ENCODE measurements at regions not wholly inside any gene's neighbourhood (a gene's known extent, or its start where the extent isn't known, plus 50 kb on each side); places are given as distances from the start of the nearest gene placed in this dataset.
A peak's percentile ranks its signal among the peaks of the same experiment; 100 is the strongest.
"Not testable (repeated sequence)": the region's sequence is repeated elsewhere in the genome, so short reads cannot be mapped to it uniquely, and the experiment has no call there.

DNA sequence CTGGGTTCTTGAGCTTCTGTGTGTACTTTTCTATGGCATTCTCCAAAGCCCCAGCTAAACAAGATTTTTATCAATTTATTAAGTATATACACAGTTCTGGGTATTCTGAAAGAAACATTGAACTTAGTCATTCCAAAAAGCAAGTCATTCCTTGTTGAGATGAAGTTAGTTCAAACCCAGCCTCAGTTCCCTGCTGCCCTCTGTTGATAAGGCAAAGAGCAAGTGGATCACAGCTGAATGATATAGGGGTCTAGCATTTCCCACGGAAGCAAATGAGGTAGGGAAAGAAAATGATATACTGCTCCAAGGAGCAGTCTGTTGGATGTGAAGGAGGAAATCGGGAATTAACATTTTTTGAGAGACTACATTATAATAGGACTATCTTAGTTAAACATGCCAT is 841.8 kb upstream of the TENM4 start:
- no peak for DNase-seq

DNA sequence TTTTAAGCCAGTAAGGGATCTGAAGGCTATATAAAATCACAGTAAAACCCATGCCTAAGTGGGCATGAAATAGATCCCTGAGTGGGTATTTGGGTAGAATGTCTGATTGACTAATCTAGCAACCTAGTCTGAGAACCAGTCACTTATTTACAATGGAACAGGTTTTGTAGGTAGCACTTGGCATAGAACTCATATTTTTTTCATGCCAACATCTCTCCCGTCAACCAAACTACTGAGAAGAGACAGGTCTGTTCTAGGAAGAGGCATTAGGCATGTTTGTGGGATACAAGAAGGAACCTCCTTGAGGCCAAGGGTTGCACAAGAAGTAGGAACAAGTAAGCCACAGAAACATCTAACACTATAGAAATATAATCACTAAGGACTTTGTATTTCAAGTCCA is 840.4 kb upstream of the TENM4 start:
- DNase-seq = no peak

DNA sequence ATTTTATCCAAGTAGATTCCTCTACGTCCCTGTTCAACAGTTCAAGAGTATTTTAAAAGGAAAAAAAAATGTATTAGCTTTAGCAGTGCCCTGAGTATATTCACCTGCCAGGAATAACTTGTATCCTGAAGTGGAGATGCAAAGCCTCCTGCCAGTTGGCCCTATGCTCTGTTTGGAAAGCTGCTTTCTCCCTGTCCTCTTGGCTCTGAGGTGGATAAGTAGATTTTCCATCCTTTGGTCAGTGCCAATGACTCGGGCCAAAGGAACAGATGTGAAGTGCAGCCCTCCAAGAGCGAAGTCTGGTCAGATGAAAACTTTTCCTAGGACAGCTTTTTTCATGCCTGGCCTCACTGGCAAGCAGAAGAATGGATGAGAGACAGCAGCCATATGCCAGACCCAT is 839.9 kb upstream of the TENM4 start:
- DNase-seq = no peak

DNA sequence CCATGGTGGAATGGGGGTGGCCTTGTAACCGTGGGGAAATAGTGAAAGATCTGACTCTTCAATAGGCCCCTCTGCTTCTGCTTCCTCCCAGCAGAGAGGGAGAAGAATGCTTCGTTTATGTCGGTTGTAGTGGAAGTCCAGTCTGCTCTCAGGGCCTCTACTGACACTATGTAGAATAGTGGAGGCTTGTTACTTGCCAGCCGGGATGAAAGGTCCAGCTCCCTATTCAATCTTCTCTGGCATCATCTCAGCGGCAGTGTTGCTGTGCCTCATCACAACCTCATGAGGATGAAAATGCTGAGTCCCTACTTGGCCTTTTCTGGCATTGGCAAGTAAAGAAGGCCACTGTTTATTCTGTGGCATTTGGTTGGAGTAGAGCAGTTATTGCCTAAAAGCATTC is 820.9 kb upstream of the TENM4 start:
- no peak for DNase-seq

DNA sequence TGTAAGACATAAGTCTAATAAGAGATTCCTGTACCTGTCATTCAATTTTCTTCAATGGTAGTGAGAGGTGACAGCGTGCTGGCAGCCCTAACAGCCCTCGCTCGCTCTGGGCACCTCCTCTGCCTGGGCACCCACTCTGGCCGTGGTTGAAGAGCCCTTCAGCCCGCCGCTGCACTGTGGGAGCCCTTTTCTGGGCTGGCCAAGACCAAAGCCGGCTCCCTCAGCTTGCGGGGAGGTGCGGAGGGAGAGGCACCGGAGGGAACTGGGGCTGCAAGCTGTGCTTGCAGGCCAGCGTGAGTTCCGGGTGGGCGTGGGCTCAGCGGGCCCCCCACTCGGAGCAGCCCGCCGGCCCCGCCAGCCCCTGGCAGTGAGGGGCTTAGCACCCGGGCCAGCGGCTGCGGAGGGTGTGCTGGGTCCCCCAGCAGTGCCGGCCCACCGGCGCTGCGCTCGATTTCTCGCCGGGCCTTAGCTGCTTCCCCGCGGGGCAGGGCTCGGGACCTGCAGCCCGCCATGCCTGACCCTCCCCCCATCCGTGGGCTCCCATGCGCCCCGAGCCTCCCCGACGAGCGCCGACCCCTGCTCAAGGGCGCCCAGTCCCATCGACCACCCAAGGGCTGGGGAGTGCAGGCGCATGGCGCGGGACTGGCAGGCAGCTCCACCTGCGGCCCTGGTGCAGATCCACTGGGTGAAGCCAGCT is 816.6 kb upstream of the TENM4 start:
- DNase-seq = not testable (repeated sequence)

- no peak for DNase-seq
These were observed 814.2 kb upstream of the TENM4 start for GRCh38 chr11:80255021-80255420.

DNA sequence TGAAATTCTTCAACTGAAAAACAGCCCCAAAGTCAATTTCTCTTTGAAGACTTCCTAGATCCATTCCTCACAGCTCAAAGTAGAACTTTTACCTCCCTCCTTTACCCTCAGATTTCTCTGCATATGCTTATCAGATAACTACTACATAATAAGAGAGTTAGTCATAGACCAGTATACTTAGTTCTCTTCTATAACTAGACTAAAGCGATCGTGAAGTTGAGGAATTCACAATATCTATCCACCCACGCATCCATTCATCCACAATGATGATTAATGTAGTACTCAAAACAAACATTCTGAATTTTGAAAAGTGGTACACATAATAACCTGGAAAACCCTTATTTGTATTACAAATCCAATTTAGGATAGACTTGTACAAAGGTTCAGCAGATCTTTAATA is 800.9 kb upstream of the TENM4 start:
- no peak for DNase-seq

GRCh38 chr11:80240245-80240644 is 799.4 kb upstream of the TENM4 start:
- DNase-seq = no peak

DNA sequence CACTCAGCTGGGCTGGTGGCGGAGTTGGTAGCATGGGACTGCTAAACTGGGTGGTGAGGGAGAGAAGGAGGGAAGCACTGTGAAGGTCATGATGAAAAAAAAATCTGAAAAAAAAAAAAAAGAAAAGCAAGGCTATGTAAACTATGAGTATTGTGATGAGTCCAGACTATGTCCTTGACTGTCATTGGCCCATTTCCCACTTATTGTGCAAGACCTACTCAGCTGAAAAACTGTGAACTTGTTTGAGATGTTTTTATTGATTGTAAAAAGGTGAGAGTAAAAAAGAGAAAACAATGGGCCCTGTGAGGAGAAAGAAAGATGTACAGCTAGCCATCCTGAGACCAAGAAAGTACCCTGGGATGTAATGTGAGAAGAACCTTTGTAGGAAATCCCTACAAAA is 798.4 kb upstream of the TENM4 start:
- DNase-seq = no peak

DNA sequence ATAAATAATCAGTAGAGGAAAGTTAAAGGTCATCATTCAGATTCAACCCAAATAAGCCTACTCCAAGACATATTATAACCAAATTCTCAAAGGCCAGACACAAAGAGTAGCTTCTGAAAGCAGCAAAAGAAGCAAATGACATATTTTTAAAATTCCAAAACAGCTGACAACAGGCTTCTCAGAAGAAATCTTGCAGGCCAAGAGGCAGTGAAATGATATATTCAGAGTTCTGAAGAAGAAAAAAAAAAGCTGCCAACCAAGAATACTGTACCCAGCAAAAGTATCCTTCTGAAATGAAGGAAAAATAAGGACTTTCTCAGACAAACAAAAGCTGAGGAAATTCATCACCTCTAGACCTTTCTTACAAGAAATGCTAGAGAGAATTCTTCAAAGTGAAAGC is 787.1 kb upstream of the TENM4 start:
- DNase-seq = no peak

DNA sequence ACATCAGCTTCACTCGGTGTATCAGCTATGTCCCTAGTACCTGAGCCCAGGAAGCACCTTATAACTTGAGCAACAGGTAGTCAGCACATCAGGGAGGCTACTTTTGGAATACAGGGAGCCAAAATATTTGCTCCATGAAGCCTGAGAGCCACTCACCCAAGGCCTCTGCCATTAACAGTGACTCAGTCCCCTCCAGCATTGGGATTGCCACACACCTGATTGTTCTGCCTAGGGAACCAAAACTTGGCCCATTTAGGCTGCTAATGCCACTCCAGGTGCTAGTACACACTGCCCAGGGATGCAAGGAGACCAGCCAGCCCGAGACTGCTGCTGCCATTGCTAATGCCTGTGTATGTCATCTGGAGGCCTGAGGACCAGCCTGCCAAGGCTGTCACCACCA is 773.6 kb upstream of the TENM4 start:
- DNase-seq = no peak

GRCh38 chr11:80211673-80212072 is 770.8 kb upstream of the TENM4 start:
- DNase-seq = no peak

DNA sequence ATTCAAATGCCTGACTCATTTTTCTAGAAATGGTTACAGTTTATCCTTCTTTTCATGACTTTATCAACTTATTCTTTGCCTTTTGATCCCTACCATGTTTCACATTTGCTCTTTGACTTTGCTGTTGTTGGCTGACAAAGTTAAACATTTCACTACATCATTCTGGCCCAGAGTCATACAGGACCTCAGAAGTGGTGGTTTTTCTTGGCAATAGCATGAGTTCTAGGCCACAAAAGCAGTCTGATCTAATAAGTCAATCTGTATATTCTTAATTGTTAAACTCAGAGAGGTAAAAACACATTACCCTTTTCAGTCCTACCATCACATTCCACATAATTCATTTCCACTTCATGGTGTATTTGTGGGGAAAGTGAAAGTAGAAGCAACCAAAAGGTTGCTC is 763.2 kb upstream of the TENM4 start:
- no peak for DNase-seq

DNA sequence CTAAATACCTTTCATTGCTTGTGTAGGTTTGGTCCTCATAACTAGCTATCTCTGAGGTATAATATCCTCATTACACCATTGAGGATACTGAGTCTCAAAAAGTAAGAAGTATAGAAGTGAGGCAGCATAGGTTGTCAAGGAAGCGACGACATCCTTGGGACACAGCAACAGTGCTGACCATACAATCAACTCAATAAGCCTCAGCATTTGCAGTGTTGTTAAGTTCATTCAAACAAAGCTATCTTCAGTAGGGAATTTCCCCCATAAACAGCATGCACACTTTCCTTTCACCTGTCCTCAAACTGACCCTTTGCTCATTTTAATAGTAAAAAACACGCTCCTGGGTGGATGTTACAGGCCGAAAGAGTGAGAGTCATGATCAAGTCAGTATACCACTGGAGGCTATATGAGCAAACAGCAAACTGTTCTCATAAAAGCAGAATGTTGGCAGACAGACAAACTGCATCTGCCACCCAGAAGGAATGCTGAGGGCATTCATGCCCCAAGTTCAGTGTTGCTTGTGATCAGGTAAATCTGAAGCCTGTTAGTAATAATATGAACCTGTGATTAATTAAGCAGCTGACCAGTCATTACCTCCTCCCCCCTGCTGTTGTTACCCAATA is 756.2 kb upstream of the TENM4 start:
- no peak for DNase-seq

DNA sequence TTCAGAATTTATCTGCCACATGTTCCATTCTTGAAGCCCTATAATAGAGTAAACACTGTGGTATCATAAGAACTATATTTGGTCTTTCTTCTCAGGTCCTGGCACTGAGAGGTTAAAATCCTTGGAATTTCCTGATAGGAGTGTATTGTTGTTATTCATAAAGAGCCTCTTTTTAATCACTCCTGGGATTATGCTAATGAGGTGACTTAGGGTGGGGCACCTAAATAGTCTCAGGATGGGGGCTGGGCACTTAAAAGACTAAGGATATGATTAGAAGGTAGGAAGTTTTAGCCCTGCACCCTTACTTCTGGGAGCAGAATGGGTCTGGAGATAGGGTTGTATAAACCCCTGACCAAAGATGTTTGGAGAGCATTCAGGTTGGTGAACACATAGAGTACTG is 755.2 kb upstream of the TENM4 start:
- no peak for DNase-seq

DNA sequence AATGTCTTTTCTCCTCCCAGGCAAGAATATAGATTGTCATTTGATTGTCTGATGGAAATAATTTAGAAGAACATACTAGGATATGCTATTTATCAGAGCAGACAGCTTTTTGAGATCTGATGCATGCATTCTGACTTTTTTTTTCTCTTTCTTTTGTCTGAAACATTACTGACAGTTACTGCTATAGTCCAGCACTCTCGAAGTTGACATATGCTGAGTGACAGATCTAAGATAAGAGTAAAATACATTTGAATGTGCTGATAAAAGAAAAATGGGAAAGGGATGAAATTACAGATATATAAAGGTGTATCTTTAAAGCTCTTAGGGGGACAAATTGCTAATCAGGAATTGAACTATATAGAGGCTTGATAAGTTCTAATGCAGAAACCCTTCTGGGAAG is 753.8 kb upstream of the TENM4 start:
- DNase-seq = no peak

DNA sequence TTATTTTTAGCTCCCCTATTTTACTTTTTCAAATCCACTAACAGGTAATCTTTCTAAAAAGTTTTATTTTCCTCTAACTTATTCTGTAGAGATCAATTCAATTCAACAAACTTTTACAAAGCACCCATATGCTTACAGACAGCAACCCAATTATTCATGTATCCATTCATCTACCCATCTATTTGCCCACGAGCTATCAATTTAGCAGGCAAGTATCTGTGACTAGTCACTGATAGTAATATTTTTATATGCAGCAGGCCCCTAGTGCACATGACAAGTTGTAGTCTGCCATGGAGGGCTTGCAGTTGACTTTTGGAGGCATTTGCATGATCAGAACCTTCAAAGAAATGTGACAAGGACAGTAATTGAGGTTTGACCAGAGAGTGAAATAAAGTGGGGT is 753.2 kb upstream of the TENM4 start:
- DNase-seq = no peak

DNA sequence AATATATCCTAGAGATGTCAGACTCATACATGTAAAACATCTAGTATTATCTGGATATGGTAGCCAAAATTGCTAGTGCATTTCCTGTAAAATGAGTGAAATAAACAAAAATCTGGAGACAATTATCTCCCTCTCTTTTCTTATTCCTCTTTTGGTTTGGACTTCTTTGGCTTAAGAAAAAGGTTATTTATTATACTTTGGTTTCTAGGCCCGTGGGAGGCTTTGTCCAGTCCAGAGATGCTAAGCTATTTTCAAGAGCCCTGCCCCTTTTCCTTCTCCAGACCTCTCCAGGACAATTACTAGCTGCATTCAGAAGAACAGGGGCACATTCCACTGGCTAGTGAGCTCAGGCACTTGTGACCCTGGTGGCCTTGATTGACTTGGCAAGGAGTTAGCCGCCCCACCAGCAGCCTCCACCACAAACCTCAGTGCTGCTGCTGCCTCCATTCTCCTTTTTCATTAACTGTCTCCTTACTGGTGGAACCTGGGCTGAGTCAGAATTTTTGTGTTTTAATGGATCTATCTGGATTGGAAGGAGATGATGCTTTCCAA is 747.3 kb upstream of the TENM4 start:
- DNase-seq = no peak

DNA sequence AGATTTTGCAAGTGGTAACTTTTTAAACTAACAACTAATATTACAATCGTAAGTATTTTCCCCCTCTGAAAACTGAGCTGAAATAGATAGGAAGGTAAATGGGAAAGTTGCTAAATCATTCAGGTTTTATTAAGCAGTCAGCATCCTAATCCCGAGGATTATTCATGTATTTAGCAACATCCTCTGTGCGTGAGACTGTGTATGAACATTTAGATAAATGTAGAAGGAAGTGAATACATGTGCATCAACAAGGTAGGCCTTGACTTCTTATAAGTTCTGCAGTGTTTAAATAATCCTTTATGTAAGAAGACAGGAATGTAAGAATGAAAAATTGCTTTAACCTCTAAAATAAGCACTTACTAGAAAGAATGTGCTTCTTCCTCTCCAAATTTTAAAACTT is 745.9 kb upstream of the TENM4 start:
- DNase-seq = no peak

DNA sequence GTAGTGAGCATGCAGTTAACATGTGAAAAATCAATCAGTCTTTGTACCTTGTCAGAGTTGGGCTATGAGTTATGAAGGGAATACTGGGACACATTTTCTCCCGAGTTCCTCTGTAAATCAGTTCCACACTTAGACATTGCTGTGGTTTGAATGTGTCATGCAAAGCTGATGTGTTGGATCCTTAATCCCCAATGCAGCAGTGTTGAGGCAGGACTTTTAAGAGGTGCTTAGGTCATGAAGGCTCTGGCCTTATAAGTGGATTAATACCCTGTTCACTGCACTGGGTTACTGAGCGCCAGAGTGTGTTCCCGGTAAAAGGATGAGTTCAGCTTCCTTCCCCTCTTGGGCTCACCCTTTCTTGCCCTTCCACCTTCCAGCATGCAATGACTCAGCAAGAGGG is 742.1 kb upstream of the TENM4 start:
- no peak for DNase-seq

DNA sequence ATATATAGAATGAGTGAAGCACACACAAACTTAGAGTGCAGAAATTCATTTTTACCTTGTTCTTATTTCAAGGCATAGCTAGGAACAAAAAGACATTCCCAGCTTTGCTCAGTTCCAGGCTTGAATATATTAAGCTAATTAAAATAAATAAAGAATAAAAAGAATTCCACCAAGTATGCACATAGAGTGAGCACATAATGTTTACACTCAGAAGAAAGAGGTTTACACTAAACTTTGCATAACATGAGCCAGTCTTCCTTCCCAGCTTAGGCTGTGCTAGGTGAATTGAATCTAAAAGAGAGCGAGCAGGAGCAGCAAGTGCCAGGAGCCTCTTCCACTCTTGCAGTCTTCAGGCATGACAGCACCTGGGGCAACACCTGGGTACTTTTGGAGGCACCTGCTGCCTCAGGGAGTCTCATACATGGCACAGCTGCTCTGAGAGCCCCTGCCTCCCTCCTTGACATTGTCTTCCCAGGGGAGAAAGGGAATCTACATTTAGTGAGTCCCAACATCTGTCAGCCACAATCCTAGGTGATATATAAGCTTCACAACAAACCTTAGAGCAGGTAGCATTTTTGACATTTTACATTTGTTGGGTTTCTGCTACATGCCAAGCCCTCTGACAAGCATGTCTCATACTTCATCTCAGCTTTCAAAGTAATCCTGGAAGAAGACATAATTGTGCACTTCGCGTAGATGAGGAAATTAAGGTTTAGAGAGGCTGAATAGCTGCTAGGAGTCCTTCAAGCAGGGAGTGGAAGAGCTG is 732.7 kb upstream of the TENM4 start:
- DNase-seq = no peak

- DNase-seq = peak; percentile 76
These were observed 728.0 kb upstream of the TENM4 start for GRCh38 chr11:80168796-80169195.

- peak; percentile 82 for DNase-seq
These were observed 726.9 kb upstream of the TENM4 start for GRCh38 chr11:80167766-80168165.

- no peak for DNase-seq
These were observed 724.9 kb upstream of the TENM4 start for GRCh38 chr11:80165744-80166143.

All from inflammatory macrophage treated with lipopolysaccharide for 4 hours (primary cell).